ENCODE measurements at regions not wholly inside any gene's neighbourhood (a gene's known extent, or its start where the extent isn't known, plus 50 kb on each side); places are given as distances from the start of the nearest gene placed in this dataset.
"Not testable (repeated sequence)": the region's sequence is repeated elsewhere in the genome, so short reads cannot be mapped to it uniquely, and the experiment has no call there.

- DNase-seq, result no peak
Measured at GRCh38 chr20:48141660-48142515, 356.6 kb upstream of the SULF2 start.

- DNase-seq, result no peak
Measured at GRCh38 chr20:48139262-48140041, 354.2 kb upstream of the SULF2 start.

GRCh38 chr20:48132834-48133233, 347.6 kb upstream of the SULF2 start:
- no peak for DNase-seq

GRCh38 chr20:48131581-48131980, 346.3 kb upstream of the SULF2 start:
- DNase-seq, result no peak

DNA sequence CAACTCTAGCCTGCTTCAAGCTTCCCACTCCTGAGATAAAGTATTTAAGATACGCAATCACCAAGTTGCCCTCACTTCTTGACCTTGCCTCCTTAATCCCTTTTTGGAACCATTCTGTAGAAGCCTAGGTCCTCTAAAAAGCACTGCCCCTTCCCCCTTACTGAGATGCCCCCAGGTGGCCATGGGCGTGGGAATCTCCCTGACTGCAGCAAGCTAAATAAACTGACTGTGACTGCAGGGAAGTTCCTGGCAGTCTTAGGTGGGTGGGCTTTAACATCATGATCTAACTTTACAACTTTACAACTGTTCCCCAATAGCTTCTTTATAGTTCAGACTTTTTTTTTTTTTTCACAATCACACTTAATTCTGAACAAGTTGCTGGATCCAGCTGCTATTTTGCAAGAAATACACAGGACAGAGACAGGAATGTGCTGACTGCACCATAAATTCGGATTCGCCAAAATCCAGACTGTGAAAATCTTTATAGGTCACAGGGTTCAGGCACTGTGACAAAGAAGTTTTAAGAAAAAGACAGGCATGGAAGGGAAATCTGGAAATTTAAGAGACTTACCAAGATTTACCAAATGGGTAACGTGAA, 344.2 kb upstream of the SULF2 start:
- DNase-seq, result no peak

- no peak for DNase-seq
Measured at GRCh38 chr20:48128436-48128835, 343.2 kb upstream of the SULF2 start.

DNA sequence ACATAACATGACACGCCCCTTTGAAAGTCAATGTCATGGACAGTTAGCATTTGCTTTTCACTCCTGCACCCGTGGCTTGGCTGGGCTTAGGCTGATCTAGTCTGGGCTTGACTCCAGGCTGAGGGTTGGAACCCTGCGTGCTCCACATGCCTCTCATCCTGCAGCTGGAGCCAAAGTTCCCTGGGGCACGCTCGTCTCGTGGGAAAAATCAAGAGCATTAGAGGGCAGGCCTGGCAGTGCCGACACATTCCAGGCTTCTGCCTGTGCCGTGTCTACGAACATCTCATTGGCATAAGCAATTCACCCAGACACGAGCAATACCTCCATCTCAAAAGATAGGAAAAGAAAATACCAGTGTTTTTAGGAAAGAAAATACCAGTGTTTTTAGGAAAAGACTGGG, 342.7 kb upstream of the SULF2 start:
- not testable (repeated sequence) for DNase-seq

- not testable (repeated sequence) for DNase-seq
Measured at GRCh38 chr20:48127133-48127532, 341.9 kb upstream of the SULF2 start.

- no peak for DNase-seq
Measured at GRCh38 chr20:48126227-48126740, 341.0 kb upstream of the SULF2 start.

DNA sequence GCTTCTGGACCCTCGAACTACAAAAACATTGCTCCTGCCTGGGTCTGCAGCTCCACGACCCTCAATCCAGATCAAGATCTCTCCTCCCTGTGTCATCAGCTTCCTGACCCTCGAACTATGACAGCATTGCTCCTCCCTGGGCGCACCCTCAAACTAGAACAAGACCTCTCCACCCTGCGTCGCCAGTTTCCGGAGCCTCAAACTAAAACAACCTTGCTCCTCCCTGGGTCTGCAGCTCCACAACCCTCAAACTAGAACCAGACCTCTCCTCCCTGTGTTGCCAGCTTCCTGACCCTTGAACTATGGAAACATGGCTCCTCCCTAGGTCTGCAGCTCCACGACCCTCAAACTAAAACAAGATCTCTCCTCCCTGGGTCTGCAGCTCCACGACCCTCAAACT, 339.7 kb upstream of the SULF2 start:
- no peak for DNase-seq

DNA sequence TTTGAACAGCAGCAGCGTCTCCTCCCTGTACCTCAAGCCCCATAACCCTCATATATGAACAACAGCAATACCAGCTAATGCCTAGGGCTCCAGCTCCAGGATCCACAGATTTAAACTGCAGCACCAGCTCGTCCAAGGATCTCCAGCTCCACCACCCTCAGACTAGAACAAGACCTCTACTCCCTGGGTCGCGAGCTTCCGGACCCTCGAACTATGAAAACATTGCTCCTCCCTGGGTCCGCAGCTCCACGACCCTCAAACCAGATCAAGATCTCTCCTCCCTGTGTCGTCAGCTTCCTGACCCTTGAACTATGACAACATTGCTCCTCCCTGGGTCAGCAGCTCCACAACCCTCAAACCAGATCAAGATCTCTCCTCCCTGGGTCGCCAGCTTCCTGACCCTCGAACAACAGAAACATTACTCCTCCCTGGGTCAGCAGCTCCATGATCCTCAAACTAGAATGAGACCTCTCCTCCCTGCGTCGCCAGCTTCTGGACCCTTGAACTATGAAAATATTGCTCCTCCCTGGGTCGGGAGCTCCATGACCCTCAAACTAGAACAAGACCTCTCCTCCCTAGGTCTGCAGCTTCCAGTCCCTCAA, 339.0 kb upstream of the SULF2 start:
- no peak for DNase-seq

DNA sequence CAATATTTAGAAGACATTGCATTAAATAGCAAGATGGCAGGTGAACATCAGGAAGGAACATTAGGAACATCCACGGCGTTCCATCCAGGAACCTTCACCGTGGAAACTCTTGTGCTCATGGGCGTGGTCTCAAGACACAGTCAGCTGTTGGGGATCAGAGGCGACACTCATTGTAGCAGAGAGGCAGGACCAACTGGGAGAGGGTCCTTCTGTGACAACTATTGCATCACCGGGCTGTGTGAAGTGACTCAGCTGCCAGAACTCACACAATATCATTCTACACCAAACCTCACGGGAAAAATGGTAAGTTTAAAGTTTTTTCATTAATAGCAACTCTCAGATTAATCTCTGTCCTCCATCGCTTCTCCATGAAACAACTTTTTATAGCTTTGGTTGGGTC, 334.8 kb upstream of the SULF2 start:
- no peak for DNase-seq

DNA sequence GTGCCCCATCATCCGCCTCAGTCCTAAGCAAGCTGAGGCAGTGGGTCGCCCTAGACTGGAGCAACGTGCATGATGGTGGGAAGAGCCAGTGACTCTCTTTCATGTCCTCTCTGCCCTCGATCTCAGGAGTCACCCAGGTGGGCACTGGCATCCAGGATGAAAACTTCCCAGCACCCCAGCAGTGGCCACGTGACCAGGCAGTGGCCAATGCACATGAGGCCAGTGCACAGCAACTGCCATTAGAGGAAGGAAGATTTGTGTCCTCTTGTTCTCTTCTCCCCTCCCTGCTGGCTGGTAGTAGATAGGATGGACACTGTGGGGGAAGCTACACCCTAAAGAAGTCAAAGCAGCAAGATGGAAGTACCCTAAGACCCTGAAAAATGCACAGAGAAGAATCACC, 334.1 kb upstream of the SULF2 start:
- DNase-seq, result not testable (repeated sequence)

DNA sequence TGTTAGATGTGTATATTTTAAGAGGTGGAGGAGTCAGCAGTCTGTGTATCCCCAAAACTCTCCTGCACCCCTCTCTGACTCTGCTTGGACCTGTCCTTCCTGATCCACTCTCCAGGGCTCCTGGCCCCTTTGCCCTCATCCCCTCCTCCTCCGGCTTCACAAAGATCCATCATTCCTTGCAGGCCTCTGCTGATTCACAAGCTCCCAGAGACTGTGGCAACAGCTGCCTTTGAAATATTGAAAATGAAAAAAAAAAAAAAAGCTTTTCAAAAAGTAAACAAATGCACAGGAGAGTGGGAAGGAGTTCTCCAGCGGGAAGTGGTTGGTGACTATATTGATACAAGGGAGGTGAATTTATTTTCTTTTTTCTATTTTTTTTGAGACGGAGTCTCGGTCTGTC, 330.2 kb upstream of the SULF2 start:
- DNase-seq, result no peak

GRCh38 chr20:48107560-48107959, 322.3 kb upstream of the SULF2 start:
- no peak for DNase-seq

GRCh38 chr20:48106428-48106827, 321.1 kb upstream of the SULF2 start:
- no peak for DNase-seq

DNA sequence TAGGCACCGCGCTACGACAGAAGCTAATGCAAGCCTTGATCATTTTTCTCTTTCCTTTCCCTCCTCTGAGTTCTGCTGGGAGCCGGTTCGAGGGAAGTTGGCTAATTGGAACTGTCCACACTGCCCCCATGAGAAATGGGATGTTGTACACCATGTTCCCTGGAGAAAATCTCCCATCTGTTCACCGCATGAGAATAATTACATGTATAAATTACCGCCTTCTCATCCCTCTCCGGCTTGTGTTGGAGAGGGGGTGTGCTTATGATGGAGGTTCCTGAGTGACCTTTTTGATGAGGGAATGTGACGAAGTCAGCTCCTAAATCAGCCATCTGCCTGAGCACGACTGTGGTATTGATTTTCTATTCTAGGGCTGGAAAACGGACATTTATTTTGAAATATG, 320.2 kb upstream of the SULF2 start:
- no peak for DNase-seq

GRCh38 chr20:48102931-48103660, 317.8 kb upstream of the SULF2 start:
- DNase-seq, result no peak

GRCh38 chr20:48102076-48102787, 317.0 kb upstream of the SULF2 start:
- no peak for DNase-seq

- DNase-seq, result no peak
Measured at GRCh38 chr20:48100483-48100882, 315.2 kb upstream of the SULF2 start.

- no peak for DNase-seq
Measured at GRCh38 chr20:48098866-48099265, 313.6 kb upstream of the SULF2 start.

DNA sequence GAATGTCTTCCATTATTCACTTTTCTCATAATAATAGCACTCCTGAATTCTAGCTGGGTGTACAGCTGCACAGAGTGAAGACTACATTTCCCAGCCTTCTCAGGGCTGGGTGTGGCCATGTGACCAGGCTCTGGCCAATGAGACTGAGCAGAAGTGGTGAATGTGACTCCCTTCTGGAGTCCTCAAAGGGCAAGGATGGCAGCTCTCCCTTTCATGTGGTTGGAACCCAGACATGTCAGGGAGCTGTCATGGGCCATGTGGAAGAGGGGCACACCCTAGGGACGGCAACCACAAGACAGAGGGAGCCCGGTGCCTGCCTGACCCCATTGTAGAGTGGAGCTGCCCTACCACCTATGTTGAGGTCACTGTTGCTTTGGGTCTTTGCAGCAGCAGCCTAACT, 312.8 kb upstream of the SULF2 start:
- DNase-seq, result no peak
